Testis (tissue), 2 donors: ENCODE measurements at regions not wholly inside any gene's neighbourhood (a gene's known extent, or its start where the extent isn't known, plus 50 kb on each side); places are given as distances from the start of the nearest gene placed in this dataset.

Source experiments
- DNase-seq: peaks from one replicate; pipeline ENCODE4 v3.0.0-alpha.2; 2019
- H3K27ac ChIP-seq, 2 donors: fragments of 200-600 bp; sonication (generic); one replicate each; pipeline ENCODE4 v1.5.1; 2019
- H3K27me3 ChIP-seq: fragments of 200-600 bp; sonication (generic); one replicate; pipeline ENCODE4 v1.5.1; 2019
- H3K36me3 ChIP-seq: fragments of 200-600 bp; sonication (generic); one replicate; pipeline ENCODE4 v1.5.1; 2017; ENCODE audit warnings: low read depth; ENCODE audit errors: missing control alignments
- H3K4me1 ChIP-seq: fragments of 200-600 bp; sonication (generic); one replicate; pipeline ENCODE4 v1.5.1; 2019
- H3K4me3 ChIP-seq, 2 donors: fragments of 200-600 bp; sonication (generic); one replicate each; pipeline ENCODE4 v1.5.1; 2017 to 2019
- H3K9me3 ChIP-seq: fragments of 200-600 bp; sonication (generic); one replicate; pipeline ENCODE4 v1.5.1; 2017
- POLR2A ChIP-seq: fragments of 450-650 bp; IDR thresholded peaks from one replicate; pipeline ENCODE4 v1.6.1; 2017; ENCODE audit warnings: antibody characterized with exemption, mild to moderate bottlenecking, moderate library complexity
- WGBS, 2 donors: methylation state at CpG; one replicate each; pipeline ENCODE4 v1.1.5; 2018; 5-methylcytosine and 5-hydroxymethylcytosine counted together
- intact Hi-C: fragments of 100-400 bp; cut with DNase I; formaldehyde crosslinking; loops from one replicate; pipeline ENCODE4 v1.15.1; 2023; ENCODE audit warnings: low total_unique reads
- TF ChIP-seq, protein P1 (sequence below), 3 experiments: fragments of 450-650 bp in 2 of 3; fragments of 200-600 bp in 1 of 3; sonication (generic) in 1 of 3; IDR thresholded peaks; one replicate each; pipeline ENCODE4 v1.5.1; 2016 to 2019; ENCODE audit warnings: antibody characterized with exemption in 3 of 3, mild to moderate bottlenecking in 2 of 3, moderate library complexity in 1 of 3

DNA sequence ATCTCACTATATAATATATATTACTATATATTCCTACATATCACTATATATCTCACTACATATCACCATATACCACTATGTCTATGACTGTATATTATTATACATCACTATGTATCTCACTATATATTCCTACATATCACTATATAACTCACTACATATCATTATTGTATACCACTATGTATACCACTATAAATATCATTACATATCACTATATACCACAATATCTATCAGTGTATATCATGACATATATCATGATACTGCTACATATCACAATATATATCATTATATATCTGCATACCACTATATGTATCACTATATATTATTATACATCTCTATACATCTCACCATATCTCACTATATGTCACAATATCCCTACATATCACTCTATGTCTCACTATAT, 121.5 kb downstream of the ASCL4 start:
- no peak for TF ChIP-seq POLR2A
- TF ChIP-seq, protein P1, sequence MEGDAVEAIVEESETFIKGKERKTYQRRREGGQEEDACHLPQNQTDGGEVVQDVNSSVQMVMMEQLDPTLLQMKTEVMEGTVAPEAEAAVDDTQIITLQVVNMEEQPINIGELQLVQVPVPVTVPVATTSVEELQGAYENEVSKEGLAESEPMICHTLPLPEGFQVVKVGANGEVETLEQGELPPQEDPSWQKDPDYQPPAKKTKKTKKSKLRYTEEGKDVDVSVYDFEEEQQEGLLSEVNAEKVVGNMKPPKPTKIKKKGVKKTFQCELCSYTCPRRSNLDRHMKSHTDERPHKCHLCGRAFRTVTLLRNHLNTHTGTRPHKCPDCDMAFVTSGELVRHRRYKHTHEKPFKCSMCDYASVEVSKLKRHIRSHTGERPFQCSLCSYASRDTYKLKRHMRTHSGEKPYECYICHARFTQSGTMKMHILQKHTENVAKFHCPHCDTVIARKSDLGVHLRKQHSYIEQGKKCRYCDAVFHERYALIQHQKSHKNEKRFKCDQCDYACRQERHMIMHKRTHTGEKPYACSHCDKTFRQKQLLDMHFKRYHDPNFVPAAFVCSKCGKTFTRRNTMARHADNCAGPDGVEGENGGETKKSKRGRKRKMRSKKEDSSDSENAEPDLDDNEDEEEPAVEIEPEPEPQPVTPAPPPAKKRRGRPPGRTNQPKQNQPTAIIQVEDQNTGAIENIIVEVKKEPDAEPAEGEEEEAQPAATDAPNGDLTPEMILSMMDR (IDR thresholded peaks at IDR 0.05), result no peak
- Histone ChIP-seq H3K27me3 (no peaks in the 10 kb centered on the region), H3K4me3 (no peak overlapping the region), H3K36me3 (no peaks in the 10 kb centered on the region), H3K27ac (no peak overlapping the region), H3K4me1 (no peaks in the 10 kb centered on the region), H3K9me3 (no peaks in the 10 kb centered on the region)
- intact Hi-C loops, result no loop called here
- no peak for DNase-seq

DNA sequence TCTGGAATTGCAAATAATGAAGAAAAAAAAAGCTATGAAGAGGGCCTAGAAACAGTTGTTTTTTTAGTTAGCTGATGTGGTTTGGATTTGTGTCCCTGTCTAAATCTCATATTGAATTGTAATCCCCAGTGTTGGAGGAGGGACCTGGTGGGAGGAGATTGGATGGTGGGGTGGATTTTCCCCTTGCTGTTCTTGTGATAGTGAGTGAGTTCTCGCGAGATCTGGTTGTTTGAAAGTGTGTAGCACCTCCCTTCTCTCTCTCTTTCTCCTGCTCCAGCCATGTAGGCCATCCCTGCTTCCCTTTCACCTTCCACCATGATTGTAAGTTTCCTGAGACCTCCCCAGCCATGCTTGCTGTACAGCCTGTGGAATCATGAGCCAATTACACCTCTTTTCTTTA, 126.1 kb downstream of the ASCL4 start:
- Histone ChIP-seq H3K9me3 (no peaks in the 10 kb centered on the region), H3K4me1 (peaks cover 3% of the 10 kb centered on the region), H3K27me3 (no peaks in the 10 kb centered on the region), H3K36me3 (no peaks in the 10 kb centered on the region), H3K4me3 (no peak overlapping the region), H3K27ac (no peak overlapping the region)
- no peak for DNase-seq
- intact Hi-C loops, result no loop called here
- TF ChIP-seq POLR2A, result no peak
- TF ChIP-seq, protein P1 (IDR thresholded peaks at IDR 0.05), result no peak
- WGBS, 2 donors, result 77 to 87% methylated on average over 2 of the region's 2 CpGs

DNA sequence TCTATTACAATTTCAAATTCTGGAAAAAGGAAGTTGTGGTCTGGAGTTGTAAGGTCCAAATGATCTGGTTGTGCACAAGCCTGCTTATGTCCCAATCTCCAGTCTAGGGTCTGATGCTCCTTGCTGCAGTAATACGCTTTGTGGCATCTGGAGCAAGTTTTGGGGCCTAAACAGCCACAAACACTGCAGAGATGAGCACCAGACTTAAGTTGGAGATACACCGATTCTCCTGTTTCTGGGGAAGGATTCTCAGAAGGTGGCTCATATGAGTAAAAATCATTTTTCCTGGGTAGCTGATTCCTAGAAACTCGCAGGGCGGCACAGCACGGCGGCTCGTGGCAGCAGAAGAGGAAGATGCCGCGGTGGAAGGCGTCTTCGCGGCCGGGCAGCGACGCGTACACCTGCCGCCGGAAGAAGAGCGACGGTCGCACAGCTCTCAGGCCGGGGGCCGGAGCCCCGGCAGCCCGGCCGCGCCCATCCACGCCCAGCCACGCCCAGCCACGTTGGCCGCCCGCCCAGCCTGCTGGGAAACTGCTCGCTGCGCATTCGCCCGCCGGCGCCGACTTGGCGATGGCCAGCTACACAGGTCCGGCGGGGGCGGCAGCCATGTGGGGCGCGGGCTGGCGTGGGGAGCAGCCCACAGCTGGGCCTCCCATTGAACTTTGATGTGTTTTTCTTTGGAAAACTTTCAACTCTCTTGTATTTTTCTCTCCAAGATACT, 129.0 kb downstream of the ASCL4 start:
- Histone ChIP-seq H3K4me1 (peaks cover 3% of the 10 kb centered on the region), H3K4me3 (peak overlapping the region; percentile 53 to 61), H3K36me3 (no peaks in the 10 kb centered on the region), H3K27me3 (no peaks in the 10 kb centered on the region), H3K27ac (peak overlapping the region in 1 of 2 donors; percentile 30), H3K9me3 (no peaks in the 10 kb centered on the region)
- peak; percentile 93 for DNase-seq
- WGBS, 2 donors, result 2 to 7% methylated on average over 8 to 38 of the region's 46 CpGs
- intact Hi-C loops, result no loop called here
- TF ChIP-seq, protein P1 (IDR thresholded peaks at IDR 0.05), result no peak
- no peak for TF ChIP-seq POLR2A

DNA sequence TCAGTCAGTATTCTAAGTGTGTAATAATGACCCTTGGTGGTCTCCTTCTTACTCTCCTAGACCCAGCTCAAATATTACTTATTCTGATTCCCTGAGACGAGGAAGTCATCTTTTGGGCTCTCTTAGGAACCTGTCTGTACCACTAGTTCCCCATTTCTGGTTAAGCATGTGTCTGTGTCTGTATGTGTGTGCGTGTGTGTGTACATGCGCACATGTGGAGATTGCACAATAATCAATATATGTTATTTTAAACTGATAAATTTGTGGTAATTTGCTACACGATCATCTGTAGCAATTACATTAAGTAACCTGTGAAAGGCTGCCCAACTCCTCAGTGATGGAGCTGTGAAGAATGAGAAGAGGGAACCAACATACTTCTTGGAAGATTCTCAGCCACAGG, 132.2 kb downstream of the ASCL4 start:
- WGBS, 2 donors, result 66 to 74% methylated on average over 4 of the region's 4 CpGs
- Histone ChIP-seq H3K27me3 (no peaks in the 10 kb centered on the region), H3K4me1 (peaks cover 3% of the 10 kb centered on the region)

More for the DNA sequence above, 132.2 kb downstream of the ASCL4 start:
- no peak overlapping the region for H3K4me3 ChIP-seq
- H3K27ac ChIP-seq, result no peak overlapping the region
- TF ChIP-seq, protein P1 (IDR thresholded peaks at IDR 0.05), result no peak
- no peak for TF ChIP-seq POLR2A
- no peak for DNase-seq
- no peaks in the 10 kb centered on the region for H3K9me3 ChIP-seq
- intact Hi-C loops, result no loop called here
- H3K36me3 ChIP-seq, result no peaks in the 10 kb centered on the region
